IPS-20b (cell line): ENCODE measurements at regions not wholly inside any gene's neighbourhood (a gene's known extent, or its start where the extent isn't known, plus 50 kb on each side); places are given as distances from the start of the nearest gene placed in this dataset.

ENCODE experiments used
- H3K27ac ChIP-seq: one replicate; pipeline ENCODE4 v1.5.1; 2013; ENCODE audit warnings: low read length
- H3K27me3 ChIP-seq: 2 replicates; pipeline ENCODE4 v1.6.1; 2013; ENCODE audit warnings: mild to moderate bottlenecking, low read length, inconsistent platforms; ENCODE audit not compliant: insufficient read depth
- H3K36me3 ChIP-seq: 2 replicates; pipeline ENCODE4 v1.6.1; 2013; ENCODE audit warnings: low read depth, mild to moderate bottlenecking, inconsistent platforms, low read length, moderate library complexity; ENCODE audit not compliant: insufficient read depth
- H3K4me1 ChIP-seq: 2 replicates; pipeline ENCODE4 v1.6.1; 2013; ENCODE audit warnings: mild to moderate bottlenecking, control low read depth, inconsistent platforms, low read length, moderate library complexity; ENCODE audit not compliant: insufficient read depth
- H3K4me3 ChIP-seq: 2 replicates; pipeline ENCODE4 v1.5.1; 2013; ENCODE audit warnings: mild to moderate bottlenecking, low read length, inconsistent platforms
- H3K9ac ChIP-seq: 2 replicates; pipeline ENCODE4 v1.6.1; 2013; ENCODE audit warnings: low read depth, mild to moderate bottlenecking, inconsistent platforms, low read length, moderate library complexity
- H3K9me3 ChIP-seq: 2 replicates; pipeline ENCODE4 v1.6.1; 2013; ENCODE audit warnings: mild to moderate bottlenecking, low read depth, low read length, inconsistent platforms; ENCODE audit not compliant: insufficient read depth

DNA sequence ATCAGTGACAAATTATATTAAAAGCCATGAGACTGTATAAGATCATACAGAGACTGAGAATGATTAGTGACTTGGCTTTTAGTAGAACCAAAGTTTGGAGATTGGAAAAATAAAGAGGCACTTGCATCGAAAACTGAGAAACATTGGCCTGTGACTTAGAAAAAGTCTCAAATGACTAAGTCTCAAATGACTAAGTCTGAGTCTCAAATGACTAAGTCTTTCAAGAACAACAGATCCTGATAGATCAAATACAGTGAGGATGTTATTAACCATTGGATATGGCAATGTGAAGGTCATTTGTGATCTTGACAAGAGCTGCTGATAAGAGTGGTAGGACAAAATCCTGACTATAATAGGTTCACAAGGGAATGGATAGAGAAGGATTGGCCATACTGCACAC, 135.5 kb upstream of the FANCL start:
- no peak overlapping the region for H3K4me3 ChIP-seq
- H3K9me3 ChIP-seq = no peaks in the 10 kb centered on the region
- no peak overlapping the region for H3K27ac ChIP-seq
- no peaks in the 10 kb centered on the region for H3K27me3 ChIP-seq
- H3K9ac ChIP-seq = no peak overlapping the region
- H3K4me1 ChIP-seq = no peaks in the 10 kb centered on the region
- H3K36me3 ChIP-seq = no peaks in the 10 kb centered on the region

DNA sequence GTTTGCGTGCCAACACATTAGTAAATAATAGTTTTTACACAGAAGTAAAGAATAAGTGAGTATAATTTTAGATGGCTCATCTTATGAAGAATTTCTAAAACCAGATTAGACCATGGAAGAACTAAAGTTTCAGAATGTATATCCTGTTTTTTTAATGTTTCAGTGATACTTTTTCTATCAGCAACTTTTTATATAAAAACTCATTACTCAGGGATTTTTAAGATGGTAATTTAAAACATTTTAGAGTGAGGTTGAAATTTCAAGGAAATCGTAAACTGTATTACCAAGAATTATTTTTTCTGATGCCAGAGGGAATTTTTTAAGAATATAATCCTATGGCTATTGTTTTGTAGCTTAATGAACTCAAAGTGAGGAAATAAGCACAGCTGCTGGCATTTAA, 128.5 kb upstream of the FANCL start:
- no peak overlapping the region for H3K9ac ChIP-seq
- no peak overlapping the region for H3K27ac ChIP-seq
- peaks cover 3% of the 10 kb centered on the region; the same call in 1 of the 2 replicates for H3K4me1 ChIP-seq
- no peaks in the 10 kb centered on the region for H3K27me3 ChIP-seq
- no peaks in the 10 kb centered on the region for H3K36me3 ChIP-seq
- H3K9me3 ChIP-seq = no peaks in the 10 kb centered on the region
- H3K4me3 ChIP-seq = no peak overlapping the region

DNA sequence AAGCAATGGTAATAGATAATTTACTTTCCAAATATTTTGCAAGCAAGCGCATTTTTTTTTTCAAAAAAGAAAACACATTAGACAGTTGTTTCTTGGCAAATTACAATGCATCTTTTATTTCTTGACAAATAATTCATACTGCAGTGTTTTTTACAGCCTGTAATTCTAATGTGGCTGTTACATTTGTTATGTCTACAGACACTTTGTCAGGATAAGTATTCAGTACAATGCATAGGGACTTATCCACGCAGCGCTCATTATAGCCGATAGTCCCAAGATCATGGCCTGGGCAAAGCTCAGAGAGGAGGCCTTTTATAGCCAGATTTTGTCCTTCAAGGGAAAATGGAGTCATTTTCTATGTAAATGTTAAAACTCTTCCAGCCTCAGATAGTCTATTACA, 123.0 kb upstream of the FANCL start:
- Histone ChIP-seq H3K36me3 (no peaks in the 10 kb centered on the region), H3K9me3 (no peaks in the 10 kb centered on the region), H3K27ac (no peak overlapping the region), H3K4me3 (no peak overlapping the region), H3K9ac (no peak overlapping the region), H3K27me3 (no peaks in the 10 kb centered on the region), H3K4me1 (no peaks in the 10 kb centered on the region)

DNA sequence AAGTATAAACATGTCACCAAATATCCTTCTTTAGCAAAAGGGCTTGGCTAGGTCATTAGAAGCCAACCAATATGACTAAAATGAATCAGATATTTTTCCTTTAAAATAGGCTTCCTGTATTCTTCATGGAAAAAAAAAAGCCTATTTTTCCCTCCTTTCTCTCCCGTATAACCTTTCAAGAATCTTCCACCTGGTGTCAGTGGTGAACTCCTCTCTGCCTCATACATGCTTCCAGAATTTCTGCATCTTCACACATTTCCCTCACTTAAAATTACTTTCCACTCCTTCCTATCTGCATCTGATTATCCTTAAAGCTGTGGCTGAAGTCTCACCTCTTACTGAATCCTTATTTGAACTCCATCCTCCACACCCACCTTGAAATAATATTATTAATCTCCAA, 116.9 kb upstream of the FANCL start:
- H3K27me3 ChIP-seq = no peaks in the 10 kb centered on the region
- H3K36me3 ChIP-seq = no peaks in the 10 kb centered on the region
- H3K9me3 ChIP-seq = no peaks in the 10 kb centered on the region
- peak overlapping the region; percentile 2; the same call in 1 of the 2 replicates for H3K4me3 ChIP-seq
- no peak overlapping the region for H3K27ac ChIP-seq
- H3K4me1 ChIP-seq = peaks cover 20% of the 10 kb centered on the region; the same call in 1 of the 2 replicates
- peak overlapping the region; percentile 19; the same call in 1 of the 2 replicates for H3K9ac ChIP-seq

DNA sequence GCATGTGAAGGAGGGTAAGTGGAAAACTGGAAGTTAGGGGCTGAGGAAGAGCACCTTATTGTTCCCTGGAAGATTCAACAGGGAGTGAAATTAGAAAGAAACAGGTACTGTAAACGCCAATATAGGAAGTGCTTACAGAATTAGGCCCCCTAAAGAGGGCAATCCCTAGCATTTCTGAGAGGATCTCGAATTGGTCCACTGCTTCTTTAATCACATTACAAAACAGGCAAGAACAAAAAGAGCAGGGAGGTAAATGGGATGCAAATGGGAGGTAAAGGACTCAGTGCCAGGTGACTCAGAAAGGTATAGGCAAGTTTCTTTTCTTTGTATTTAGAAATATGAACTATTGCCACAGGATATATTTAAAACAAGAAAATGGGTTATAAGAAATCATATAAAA, 116.4 kb upstream of the FANCL start:
- Histone ChIP-seq H3K4me3 (peak overlapping the region; percentile 2; the same call in 1 of the 2 replicates), H3K27me3 (no peaks in the 10 kb centered on the region), H3K36me3 (no peaks in the 10 kb centered on the region), H3K4me1 (peaks cover 20% of the 10 kb centered on the region; the same call in 1 of the 2 replicates), H3K27ac (no peak overlapping the region), H3K9ac (peak overlapping the region; percentile 19; the same call in 1 of the 2 replicates), H3K9me3 (no peaks in the 10 kb centered on the region)

DNA sequence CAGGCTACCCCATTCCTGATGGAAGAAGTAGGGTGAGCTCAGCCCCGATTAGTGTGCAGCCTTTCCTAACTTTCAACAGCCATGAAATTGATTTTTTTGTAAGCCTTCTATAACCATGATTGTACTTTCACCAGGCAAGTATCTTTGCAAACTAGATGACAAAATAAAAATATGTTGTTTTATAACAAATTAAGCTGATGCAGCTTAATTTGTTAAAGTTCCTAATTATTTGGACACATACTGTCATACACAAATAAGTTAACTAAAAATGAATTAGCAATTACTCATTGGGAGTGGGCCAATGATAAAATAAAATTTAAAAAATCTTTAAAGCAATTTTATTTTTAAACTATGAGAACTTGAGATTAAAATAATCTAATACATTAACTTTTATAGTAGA, 113.1 kb upstream of the FANCL start:
- no peaks in the 10 kb centered on the region for H3K27me3 ChIP-seq
- no peak overlapping the region for H3K9ac ChIP-seq
- no peak overlapping the region for H3K4me3 ChIP-seq
- no peak overlapping the region for H3K27ac ChIP-seq
- peaks cover 20% of the 10 kb centered on the region; the same call in 1 of the 2 replicates for H3K4me1 ChIP-seq
- H3K9me3 ChIP-seq = no peaks in the 10 kb centered on the region
- H3K36me3 ChIP-seq = no peaks in the 10 kb centered on the region

DNA sequence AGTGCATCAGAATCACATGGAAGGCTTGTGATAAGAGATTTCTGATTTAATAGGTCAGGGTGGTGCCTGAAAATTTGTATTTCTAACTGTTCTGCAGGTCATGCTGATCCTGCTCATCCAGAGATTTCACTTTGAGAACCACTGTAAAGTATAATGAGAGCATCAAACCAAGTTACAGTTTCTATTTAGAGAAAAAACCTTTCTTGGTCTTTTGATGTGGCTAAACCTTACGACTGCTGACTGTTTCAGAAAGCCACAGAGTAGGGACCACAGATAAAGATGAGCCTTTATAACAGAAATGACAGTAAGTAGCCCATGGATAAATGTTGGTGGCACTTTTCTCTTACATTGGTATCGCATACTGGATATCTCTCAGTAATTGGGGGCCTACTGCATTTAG, 109.4 kb upstream of the FANCL start:
- Histone ChIP-seq H3K36me3 (no peaks in the 10 kb centered on the region), H3K27ac (no peak overlapping the region), H3K4me3 (no peak overlapping the region), H3K9me3 (no peaks in the 10 kb centered on the region), H3K27me3 (no peaks in the 10 kb centered on the region), H3K4me1 (no peaks in the 10 kb centered on the region), H3K9ac (no peak overlapping the region)

DNA sequence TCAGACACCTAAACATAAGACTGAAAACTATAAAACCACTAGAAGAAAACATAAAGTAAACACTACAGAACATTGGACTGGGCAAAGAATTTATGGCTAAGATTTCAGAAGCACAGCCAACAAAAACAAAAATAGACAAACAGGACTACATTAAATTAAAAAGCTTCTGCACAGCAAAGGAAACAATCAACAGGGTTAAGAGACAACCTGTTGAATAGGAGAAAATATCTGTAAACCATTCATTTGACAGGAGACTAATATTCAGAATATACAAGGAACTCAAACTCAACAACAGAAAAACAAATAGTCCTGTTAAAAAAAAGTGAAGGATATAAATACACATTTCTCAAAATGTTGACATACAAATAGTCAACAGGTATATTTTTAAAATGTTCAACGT, 106.7 kb upstream of the FANCL start:
- Histone ChIP-seq H3K4me3 (no peak overlapping the region), H3K9me3 (no peaks in the 10 kb centered on the region), H3K27ac (no peak overlapping the region), H3K4me1 (no peaks in the 10 kb centered on the region), H3K27me3 (no peaks in the 10 kb centered on the region), H3K9ac (no peak overlapping the region), H3K36me3 (no peaks in the 10 kb centered on the region)

DNA sequence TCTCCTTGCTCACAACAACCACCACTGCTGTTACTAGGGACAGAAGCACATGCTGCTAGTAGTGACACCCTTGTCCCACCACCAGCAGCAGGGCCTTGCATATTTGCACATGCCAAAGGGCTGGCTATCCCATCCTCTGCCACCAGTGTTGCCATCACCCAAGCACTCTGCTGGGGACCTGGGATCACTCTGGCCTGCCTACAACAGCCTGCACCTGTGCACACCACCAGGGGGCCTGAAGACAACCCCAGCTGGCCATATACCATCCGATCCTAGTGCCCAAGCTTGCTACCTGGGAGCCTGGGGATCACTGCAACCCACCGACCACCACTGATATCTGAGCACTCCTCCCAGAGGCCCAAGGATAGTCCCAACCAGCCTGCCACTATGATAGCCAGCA, 99.9 kb upstream of the FANCL start:
- Histone ChIP-seq H3K36me3 (no peaks in the 10 kb centered on the region), H3K9ac (no peak overlapping the region), H3K27me3 (no peaks in the 10 kb centered on the region), H3K4me1 (0 out of 2 replicates have a peak, but pooled peaks cover 3% of the 10 kb centered on the region), H3K4me3 (no peak overlapping the region), H3K27ac (no peak overlapping the region), H3K9me3 (no peaks in the 10 kb centered on the region)

DNA sequence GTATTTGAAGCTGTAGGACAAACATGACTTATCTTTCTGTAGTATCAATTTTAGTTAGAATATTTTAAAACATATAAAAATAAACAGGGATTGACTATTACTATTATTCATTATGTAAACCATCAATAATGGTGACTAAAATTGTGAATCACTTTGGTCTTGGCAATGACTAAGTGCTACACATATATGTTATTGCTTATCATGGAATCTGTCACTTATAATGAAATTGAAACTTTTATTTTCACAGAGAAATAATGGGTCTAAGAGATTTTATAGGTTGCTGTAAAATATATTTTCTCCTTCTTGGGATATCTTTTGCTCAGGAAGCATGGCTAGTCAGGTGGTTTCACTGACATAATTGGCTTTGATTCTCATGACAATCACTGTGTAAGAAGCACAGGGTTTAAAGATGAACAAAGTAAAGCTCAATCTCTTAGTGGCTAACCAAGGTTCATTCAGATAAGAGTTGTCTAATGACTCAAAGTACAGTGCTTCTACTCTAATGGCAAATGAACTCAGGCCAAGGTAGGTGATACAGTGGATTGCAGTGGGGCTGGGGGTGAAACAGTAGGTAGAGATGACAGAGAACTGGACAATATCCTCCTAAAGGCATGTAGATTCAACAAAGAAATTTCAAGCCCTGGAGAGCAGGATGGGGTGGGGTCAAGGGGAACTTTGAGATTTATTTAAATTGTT, 98.6 kb upstream of the FANCL start:
- Histone ChIP-seq H3K27me3 (no peaks in the 10 kb centered on the region), H3K36me3 (no peaks in the 10 kb centered on the region), H3K4me3 (no peak overlapping the region), H3K9ac (no peak overlapping the region), H3K4me1 (0 out of 2 replicates have a peak, but pooled peaks cover 3% of the 10 kb centered on the region), H3K27ac (no peak overlapping the region), H3K9me3 (no peaks in the 10 kb centered on the region)

DNA sequence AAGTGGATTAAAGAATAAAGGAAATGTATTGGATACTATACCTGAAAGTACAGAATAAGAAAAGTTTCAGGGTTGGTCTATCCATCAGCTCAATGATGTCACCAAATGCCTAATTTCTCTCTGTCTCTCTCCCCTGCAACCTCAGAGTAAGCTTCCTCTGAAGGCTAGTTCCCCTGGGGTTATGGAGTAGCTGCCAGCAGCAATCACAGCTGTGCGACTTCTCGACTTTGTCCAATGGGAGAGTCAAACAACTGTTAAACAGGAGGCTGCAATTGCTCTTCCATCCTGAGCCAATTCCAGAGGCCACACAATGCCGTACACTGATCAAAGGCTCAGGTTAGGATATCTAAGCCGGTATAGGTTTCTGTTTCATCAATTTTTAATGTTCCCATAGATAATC, 95.3 kb upstream of the FANCL start:
- no peak overlapping the region for H3K9ac ChIP-seq

DNA sequence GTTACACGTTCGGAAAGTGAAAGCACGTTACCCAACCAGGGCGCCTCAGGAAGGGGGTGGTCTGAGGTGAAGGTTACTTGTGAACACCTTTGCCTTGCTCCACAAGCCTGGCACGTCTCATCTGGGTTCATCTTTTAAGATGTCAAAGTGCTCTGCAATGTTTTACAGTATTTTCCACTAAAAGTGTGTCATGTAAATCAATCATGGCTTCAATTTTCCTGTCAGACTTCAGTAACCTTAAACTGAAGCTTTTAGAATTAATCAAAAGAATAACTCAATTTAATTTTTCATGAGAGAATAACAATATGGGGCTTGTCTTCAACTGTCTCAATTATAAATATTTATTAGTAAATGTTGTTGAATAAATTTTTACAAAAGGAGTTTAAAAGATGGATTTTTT, 93.3 kb upstream of the FANCL start:
- Histone ChIP-seq H3K27ac (no peak overlapping the region), H3K4me1 (0 out of 2 replicates have a peak, but pooled peaks cover 3% of the 10 kb centered on the region), H3K9me3 (no peaks in the 10 kb centered on the region), H3K36me3 (no peaks in the 10 kb centered on the region), H3K9ac (no peak overlapping the region), H3K4me3 (no peak overlapping the region), H3K27me3 (no peaks in the 10 kb centered on the region)

More for the DNA sequence above, 95.3 kb upstream of the FANCL start:
- H3K27ac ChIP-seq = no peak overlapping the region
- H3K4me3 ChIP-seq = no peak overlapping the region
- 0 out of 2 replicates have a peak, but pooled peaks cover 3% of the 10 kb centered on the region for H3K4me1 ChIP-seq
- no peaks in the 10 kb centered on the region for H3K36me3 ChIP-seq
- H3K27me3 ChIP-seq = no peaks in the 10 kb centered on the region
- no peaks in the 10 kb centered on the region for H3K9me3 ChIP-seq
